ENCODE measurements at regions not wholly inside any gene's neighbourhood (a gene's known extent, or its start where the extent isn't known, plus 50 kb on each side); places are given as distances from the start of the nearest gene placed in this dataset.

DNA sequence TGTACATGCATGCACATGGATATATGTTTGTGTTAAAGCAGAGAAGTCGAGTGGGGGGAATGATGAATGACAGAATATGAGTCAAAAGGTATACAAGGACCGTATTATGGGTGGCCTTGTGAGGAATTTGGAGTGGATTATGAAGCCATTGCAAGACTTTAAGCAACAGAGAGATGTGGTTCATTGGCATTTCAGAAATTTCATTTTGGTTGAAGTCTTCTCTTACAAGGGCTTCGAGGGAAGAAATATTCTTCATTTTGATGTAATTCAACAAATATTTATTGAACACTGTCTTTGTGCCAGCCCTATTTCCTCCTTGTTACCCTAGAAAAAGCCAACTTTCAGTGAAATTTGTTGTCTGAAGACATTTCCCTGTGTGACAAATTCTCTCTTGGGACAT, 83.9 kb upstream of the SLCO6A1 start:
- TF ChIP-seq CTCF (IDR thresholded peaks at IDR 0.05; ENCODE audit: insufficient read depth, low read depth, low read length), result no peak
- no peak for TF ChIP-seq EZH2 (IDR thresholded peaks at IDR 0.05; ENCODE audit: insufficient read depth, low read length)
